GM03348 (cell line): ENCODE measurements at regions not wholly inside any gene's neighbourhood (a gene's known extent, or its start where the extent isn't known, plus 50 kb on each side); places are given as distances from the start of the nearest gene placed in this dataset.
A peak's percentile ranks its signal among the peaks of the same experiment; 100 is the strongest.
"Not testable (repeated sequence)": the region's sequence is repeated elsewhere in the genome, so short reads cannot be mapped to it uniquely, and the experiment has no call there.

Source experiments
- DNase-seq: peaks from one replicate; pipeline ENCODE4 v3.0.0; 2012; ENCODE audit warnings: low spot score

DNA sequence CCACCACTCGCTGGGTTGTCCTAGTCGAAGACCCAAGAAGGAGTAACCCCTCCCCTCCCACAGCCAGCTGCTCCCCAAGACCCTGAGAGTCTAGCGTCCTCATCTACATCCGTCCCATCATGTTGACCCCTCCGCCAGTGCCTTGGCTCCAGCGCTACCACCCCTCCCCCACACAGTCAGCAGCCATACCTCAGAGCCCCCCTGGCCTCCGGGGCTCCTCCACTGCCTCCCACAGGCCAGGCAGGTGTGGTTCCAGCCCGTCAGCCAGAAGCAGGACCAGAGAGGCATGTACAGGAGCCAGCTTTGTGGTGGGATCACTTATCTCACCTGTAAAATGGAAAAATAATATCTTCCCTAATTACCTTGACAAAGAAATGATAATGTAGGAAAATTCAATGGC is 51.5 kb upstream of the PHF21B start:
- DNase-seq, result no peak

DNA sequence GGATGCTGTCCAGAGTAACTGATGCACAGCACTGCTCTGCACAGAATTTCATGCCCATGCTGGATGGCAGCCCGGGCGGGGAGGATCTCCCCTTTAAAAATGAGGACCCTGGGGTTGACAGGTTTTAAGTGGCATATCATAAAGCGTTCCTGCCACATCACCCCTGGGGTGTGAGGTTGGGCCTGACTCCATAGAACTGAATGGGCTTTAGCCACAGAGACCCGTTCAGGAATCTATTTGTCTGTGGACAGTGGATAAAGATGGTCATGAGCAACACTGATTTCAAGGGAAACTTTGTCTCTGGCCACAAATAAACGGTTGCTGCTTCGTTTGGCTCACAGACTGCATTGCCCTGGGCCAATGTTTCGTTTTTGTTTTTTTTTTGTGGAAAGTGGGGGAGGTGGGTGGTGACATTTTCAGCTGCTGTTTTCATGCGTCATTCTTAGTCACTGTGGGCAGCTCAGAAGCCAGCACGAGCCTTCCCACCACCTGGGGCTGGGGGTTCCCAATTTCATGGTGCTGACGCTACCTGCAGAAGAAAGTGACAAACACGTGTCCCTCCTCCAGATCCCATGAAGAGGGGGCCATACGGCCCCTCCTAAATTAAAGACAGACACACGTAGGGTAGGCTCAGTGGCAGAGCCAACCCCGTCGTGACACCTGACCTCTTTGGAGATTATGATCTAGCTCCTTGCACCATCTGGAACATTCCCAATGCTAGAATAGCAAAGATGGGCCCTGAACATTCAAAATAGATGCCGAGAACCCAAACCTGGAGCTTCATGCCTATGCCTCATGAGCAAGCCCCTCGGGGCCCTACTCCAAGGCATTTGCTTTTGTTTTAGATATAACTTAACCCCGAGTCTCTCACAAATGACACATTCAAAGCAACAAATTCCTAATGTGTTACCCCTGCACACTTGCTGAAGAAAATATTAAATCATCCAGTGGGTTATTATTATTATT is 54.8 kb upstream of the PHF21B start:
- DNase-seq, result peak; percentile 71

DNA sequence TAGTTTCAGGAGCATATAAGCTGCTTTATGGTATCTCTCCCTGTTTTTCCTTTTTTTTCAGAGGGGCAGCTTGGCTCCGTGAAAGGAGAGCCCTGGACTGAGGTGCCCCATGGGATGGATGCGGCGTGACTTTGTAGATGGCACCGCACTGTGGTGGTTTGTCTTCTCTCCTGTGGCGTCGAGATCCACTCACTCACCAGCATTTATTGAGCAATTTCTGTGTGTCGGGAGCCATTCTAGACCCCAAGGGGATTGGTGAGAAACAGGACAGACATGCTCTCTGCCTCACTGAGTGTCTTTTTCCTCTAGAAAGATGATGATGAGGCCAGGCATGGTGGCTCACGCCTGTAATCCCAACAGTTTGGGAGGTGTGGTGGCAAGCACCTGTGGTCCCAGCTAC is 55.9 kb upstream of the PHF21B start:
- no peak for DNase-seq

DNA sequence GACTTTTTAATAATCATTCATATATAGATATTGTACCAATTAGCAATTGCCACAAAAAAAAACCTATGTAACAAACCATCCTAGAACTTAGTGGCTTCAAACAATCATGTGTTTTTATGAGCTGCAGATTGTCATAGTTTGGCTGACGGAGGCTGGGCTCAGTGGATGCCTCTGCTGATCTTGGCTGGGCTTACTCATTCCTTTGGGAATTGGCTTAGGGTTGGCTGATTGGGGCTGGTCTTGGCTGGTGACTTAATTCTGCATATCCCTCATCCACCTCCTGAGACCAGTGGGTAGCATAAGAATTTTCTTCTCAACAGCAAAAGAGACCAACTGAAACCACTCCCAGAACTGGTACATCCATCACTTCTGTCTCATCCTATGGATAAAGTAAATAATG is 57.9 kb upstream of the PHF21B start:
- no peak for DNase-seq

DNA sequence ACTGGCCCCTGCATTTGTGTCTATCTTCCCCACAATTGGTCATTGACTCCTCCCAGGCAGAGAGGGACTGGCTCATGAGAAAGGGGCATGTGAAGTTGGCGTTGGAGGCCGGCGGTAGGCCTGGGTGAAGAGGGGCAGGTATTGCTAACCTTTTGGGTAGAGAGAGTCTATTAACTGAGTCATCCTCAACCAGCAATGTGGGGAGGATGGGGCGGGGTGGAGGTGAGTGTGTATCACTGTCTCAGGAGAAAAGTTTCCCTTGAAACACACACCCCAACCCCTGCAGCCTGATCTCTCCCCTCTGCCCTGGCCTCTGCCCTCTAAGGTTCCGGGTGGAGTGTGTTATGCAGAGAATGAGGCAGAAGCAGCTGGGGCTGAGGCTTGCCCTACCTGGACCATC is 60.1 kb upstream of the PHF21B start:
- no peak for DNase-seq

DNA sequence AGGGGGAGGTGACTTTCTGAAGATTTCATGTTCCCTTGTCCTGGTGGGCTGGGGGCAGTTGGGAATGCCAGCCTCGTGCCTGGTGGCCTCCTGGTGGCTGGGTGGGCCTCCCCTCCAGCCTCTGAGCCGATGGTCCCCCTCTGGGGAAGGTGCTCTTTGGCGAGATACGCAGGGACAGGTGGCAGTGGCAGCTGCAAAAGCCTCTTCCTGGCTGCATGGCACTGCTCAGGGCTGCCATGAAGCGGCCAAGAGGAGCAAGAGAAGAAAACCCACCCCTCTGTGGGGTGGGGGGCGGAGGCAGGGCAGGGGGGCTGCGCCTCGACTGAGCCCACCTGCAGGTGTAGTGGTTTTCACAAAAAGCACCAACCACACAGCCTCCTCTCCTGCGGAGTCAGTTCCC is 61.8 kb upstream of the PHF21B start:
- no peak for DNase-seq

DNA sequence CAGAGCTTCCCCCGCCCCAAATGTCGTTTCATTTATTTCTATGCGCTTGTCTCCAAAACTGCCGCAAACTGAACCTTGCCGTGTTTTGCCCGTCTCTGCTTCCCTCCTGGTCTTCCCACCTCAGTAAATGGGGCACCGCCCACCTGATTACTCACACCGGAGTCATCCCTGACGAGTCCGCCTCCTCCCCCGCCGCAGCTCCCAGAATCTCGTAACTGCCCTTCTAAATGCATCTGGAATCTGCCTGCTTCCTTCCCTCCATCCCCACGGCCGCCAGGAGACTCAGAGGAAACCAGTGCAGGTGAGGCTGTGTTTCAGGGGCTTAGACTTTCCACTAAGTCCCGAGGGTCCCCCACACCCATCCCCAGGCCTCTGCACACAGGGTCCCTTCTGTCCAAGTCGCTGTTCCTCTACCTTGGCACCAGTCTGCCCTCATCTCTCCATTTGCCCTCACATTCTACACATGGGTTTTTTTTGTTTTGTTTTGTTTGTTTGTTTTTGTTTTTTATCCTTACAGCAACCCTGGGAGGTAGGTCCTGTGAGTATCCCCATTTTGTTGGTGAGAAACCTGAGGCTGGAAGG is 62.6 kb upstream of the PHF21B start:
- peak; percentile 78 for DNase-seq

DNA sequence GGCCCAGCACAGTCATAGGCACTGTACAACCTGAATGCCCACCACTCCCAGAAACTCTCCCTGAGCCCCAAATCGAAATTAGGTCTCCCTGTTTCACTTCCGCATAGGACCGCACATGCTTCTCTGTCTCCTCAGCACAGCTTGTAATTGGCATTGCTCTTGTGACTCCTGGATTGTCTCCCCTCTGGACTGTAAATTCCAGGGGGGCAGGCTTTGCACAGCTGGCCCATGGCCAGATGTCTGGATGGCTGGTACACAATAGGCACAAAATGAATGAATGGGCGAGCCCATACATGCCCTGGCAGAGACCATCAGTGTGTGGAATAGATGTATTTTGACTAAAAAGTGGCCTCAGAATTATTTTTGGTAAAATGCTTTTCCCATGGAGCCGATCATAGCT is 63.3 kb upstream of the PHF21B start:
- no peak for DNase-seq

DNA sequence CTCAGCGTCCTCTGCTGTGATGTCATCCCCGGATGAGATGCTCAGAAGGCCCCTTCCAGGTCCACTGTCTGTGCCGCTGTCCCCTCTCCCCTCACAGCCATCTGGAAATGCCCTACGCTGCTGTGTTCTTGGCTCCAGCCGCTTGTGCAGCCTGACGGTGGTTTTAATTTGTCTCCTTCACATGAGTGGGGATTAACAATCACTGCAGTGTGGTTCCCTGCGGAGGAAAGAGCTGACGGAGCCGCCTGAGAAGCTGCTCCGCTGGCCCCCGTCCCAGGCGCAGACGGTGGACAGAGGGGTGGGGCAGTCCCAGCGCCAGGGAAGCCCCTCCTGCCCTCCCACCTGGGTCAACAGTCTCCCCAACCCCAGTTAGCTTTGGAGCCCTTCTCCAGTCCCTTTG is 67.5 kb upstream of the PHF21B start:
- DNase-seq, result no peak

DNA sequence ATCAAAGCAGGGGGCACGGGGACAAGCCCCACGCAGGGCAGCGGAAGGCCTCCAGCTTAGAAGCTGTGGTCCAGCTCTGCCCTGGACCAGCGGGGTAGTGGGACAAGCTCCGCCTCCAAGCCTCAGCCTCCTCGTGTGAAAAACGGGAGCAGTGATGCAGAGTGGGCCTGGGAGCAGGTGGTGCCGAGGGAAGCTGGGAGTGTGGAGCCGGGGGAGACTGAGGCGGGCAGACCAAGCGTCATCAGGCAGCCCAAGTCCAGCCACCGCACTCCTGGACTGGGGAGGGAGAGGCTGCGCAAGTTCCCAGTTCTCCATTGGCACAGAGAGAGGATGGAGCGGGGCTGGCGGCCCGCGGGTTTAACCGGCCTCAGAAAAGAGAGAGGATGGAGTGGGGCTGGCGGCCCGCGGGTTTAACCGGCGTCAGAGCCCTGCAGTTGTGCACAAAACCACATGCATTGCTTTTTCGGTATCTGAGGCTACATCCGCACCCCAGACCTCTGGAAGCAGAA is 68.1 kb upstream of the PHF21B start:
- no peak for DNase-seq

DNA sequence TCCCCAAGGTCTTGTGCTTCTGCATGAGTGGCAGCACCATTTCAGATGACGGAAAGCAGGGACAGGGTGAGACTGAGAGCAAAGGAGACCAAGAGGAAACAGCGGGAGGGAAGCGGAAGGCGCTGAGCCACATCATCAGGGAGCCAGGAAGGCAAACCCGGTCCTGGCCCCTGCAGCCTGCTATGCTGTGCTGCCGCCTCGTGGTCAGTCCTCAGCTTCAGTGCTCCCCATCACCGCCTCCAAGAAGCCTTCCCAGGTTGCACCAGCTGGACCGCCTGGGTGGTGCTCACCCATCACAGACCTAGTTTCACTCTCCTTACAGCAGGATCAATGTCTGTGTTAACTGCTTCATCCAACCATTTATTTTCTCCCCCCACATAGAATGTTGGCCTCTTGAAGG is 73.0 kb upstream of the PHF21B start:
- DNase-seq, result no peak

DNA sequence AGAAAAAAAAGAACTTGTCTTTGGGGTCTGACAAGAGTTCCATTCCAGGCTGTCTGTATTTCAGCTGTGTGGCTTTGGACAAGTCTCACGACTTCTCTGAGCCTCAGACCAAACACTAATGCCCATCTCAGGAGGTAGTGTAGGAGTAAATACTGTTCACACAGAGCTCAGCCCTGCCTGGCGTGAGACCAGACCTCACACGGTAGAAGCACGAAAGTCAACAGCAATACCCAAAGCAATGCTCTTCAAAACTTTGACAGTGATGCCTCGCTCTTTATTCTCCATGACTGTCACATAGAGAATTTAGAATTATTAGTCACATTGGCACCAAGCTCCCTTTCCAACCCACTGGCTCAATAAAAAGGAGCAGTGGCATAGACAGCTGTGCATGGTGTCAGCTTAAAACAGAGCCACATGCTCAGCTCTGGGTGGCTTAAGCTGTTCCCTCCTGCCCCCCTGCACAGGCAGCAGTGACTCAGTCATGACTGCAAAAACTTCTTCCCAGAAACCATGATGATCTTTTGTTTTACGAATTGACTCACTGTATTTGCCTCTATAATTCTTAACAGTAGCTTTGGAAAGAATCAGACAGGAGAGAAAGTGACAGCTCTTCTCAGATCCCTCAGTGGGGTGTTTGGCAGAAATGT is 74.0 kb upstream of the PHF21B start:
- DNase-seq, result peak; percentile 70

DNA sequence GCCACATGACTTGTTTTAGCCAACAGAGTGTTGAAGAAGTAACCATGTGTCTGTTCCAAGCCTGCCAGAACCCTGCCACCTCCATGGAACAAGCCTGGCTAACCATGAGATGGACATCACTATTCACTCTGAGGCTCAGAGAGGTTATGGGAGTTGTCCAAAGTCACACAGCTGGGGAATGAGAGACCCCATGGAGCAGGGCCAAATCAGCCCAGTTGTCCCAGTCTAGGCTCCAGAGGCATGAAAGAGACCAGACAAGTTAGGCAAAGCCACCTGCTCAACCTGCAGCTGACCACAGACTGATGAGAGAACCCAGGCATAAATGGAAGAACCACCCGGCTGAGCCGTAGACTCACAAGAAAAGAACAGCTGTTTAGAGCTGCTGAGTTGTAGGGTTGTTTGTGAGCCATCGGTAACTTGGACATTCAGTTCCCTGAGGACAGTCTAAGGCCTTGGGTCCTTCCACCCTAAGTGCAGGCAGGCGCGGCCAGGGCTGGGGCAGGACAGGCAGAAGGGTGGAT is 74.7 kb upstream of the PHF21B start:
- DNase-seq, result no peak

DNA sequence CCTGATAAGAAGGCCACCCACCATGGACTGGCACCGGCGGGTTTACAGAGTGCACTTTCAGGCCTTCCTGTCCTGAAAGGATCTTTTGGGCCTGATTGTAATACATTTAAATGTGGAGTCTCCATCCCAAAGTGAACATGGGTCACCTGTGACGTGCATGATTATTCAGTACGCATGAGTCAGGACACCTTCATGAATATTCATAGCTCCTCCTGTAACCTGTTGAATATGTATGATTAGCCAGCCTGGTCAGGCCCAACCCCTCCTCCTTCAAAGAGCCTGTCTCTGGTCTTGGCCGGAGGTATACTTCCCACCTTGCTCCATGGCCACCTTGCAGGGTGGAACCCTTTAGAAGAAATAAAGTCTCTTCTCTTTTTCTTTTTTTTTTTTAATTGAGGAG is 75.9 kb upstream of the NUP50 start:
- no peak for DNase-seq

DNA sequence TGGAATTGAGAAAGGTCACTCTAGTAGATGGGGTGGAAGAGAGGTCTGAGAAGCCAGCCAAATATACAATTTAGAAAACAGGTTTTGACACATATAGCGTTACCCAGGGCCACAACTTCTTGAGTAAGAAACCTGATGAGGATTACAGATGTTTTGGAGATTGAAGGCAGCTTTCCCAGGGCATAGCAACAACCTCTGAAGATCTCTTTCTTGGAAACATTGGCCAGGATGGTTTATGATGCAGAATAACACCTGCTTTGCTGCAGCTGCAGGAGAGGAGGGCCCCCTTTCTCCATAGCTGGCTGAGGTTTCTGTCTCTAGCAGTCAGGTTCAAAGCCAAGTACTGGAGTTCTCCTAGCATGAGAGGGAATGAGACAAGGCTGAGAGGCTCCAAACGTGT is 75.1 kb upstream of the NUP50 start:
- DNase-seq, result no peak

DNA sequence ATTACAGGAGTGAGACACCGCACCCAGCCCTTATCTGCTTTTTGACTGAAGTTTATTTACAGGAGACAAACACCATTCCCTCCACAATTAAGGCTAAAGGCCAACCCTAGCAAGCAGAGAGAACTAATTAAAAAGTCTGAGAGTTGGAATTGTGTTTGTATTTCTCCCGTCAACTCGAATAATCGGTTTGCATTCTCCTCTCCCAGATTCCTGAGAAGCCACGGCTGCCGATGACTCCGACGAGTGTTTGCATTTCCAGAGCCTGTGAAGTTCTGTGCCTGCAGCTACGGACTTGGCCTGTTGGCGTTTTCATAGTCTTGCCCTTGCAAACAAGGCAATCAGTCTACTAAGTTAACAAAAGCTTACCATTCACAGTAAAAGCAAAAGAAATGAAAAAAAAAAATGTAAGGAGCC is 73.2 kb upstream of the NUP50 start:
- peak; percentile 47 for DNase-seq

DNA sequence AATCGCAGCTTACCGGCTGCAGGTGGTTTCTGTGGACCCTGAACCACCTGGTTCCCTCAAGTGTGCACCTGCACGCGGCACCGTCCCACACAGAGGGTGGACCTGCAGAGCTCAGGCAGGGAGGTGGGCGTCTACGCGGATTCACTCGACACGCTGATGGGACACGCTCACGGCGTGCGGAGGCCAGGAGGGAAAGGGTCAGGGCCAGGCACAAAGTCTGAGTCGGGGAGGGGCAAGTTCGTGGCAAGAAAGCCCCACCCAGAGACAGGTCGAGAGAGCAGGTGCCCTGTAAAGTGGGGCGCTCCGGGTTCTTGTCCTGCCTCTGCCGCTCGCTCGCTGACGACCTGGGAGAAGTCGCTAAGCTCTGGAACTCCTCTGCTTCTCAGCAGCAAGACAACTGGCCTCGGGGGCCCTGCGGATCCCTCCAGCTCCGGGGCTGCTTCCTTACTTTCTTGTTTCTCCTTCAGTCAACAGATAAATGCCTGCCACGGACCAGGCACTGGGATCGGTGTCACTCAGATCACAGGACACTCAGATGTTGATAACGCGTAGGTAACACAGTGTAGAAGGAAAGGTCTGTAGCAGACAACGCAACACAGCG is 72.4 kb upstream of the NUP50 start:
- no peak for DNase-seq

DNA sequence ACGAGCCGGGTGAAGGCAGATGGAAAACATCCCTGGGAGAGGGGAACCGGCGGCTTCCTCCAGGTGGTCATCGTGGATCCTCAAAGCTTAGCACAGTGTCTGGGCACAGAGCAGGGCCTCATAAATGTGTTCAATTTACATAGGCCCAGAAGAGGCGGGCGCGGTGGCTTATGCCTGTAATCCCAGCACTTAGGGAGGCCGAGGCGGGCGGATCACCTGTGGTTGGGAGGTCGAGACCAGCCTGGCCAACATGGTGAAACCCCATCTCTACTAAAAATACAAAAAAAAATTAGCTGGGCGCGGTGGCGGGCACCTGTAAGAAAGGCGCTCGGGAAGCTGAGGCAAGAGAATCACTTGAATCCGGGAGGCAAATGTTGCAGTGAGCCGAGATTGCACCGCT is 71.8 kb upstream of the NUP50 start:
- not testable (repeated sequence) for DNase-seq

DNA sequence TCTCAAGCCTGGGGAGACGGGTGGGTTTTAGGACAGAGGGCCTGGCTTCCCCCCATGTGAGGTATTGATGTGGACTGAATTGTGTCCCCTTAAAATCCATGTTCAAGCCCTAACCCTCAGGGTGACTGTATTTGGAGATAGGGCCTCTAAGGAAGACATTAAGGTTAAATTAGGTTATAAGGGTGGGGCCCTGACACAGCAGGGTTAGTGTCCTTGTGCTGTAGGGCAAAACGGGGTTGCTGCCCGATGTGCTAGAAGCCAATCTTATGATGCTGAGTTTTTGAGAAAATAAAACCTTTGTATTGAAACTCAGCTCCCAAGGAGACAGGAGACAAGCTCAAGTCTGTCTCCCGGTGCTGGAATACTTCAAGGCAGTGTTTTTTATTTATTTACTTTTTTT is 71.1 kb upstream of the NUP50 start:
- DNase-seq, result no peak

DNA sequence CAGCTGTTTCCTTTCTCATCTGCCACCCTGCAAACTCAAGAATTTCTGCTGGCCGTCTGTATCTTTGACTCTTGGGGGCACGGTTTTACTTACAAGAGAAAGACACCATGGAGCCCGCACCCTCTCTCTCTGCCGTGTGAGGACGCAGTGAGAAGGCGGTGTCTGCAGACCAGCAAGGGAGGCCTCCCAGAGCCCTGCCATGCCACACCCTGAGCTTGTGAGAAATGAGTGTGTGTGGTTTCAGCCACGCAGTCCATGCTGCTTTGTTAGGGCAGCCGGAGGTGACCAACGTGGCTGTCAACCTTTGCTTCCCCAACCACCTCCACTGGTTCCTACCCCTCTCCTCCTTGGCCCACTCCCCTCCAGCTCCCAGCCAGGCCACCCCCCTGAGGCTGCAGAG is 70.1 kb upstream of the NUP50 start:
- no peak for DNase-seq

DNA sequence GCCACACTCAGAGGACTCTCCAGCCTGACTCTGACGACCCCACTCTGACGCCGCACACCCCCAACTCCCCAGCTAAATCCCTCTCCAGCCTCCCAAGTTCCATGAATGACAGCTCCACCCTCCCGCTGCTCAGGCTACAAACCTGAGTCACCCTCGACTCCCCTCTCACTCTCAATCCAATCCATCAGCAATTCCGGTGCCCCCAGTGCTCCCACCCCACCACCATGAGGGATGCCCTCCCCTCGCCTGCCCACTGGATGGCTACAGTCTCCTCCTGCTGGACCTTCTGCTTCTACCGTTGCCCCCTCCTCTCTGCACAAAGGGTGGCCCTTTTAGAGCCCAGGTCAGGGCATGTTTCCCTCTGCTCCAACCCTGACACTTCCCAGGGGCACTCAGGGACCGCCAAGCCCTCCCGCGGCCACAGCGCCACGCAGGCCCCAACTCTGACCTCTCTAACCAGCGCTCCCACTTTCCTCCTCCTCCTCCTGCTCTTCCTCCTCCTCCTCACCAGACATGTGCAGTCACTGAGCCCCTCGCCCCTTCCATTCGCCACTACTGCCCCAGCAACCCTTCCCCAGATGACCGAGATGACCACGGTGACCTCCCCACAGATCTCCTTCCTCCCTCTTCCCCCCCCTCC is 69.5 kb upstream of the NUP50 start:
- DNase-seq, result no peak

DNA sequence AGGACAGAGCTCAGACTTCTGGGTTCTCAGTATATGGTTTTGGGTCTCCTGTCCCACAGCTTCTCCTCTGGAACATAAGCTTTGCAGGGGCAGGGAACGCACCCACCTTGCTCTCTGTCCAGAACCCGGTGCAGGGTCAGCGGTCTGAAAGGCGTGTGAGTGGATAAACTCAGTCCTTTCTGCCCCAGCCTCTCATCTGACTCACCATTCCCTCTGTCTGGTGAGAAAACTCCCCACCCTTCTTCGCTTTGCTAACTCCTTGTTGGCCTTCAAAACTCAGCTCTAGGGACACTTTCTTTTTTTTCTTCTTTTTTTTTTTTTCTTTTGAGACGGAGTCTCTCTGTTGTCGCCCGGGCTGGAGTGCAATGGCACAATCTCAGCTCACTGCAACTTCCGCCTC is 68.9 kb upstream of the NUP50 start:
- no peak for DNase-seq
